Left kidney (tissue), 1 donor: ENCODE measurements at regions not wholly inside any gene's neighbourhood (a gene's known extent, or its start where the extent isn't known, plus 50 kb on each side); places are given as distances from the start of the nearest gene placed in this dataset.

ENCODE experiments used
- DNase-seq: peaks from one replicate; pipeline ENCODE4 v3.0.0-alpha.2; 2013

DNA sequence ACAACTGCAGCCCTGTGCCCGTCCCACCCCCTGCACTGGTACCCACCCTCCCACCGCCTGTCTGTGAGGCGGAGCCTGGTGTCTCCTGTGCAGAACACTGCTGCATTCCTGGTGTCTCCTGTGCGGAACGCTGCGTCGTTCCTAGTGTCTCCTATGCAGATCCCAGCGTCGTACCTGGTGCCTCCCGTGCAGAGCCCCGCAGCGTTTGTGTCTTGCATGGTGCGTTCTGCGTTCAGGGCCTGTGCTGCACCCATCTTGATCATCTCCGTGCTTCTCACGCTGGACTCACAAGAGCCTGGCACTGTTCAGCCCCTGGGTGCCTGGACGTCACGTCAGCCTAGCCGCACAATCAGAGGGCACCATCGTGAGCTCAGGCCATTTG lies 248.6 kb upstream of the SALL3 start:
- no peak for DNase-seq

DNA sequence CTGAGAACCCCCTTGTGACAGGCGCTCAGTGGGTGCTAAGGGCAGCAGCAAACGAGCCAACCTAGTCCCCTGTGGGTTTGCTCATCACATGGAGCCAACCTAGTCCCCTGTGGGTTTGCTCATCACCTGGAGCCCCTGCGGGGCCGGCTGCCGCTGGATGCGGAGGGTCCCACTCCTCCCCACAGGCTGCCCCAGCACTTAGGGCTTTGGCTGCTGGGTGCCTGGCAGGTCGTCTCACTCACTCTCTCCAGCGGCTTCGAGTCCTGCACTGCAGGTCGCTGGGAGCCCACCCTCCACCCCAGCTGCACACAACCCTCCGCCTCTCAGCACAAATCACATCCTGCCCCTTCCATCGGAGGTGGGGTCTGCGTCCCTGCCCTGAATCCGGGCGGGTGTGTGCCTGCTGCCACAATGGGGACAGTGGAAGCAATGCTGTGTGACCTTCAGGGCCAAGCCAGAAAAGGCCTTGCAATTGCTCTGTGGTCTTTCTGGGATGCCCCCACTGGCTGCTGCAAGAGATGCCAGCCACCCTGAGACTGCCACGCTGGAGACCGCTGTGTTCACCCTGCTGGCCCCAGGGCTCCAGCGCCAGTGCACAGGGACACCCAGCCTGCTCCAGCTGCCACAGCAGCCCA lies 248.1 kb upstream of the SALL3 start:
- DNase-seq: no peak

DNA sequence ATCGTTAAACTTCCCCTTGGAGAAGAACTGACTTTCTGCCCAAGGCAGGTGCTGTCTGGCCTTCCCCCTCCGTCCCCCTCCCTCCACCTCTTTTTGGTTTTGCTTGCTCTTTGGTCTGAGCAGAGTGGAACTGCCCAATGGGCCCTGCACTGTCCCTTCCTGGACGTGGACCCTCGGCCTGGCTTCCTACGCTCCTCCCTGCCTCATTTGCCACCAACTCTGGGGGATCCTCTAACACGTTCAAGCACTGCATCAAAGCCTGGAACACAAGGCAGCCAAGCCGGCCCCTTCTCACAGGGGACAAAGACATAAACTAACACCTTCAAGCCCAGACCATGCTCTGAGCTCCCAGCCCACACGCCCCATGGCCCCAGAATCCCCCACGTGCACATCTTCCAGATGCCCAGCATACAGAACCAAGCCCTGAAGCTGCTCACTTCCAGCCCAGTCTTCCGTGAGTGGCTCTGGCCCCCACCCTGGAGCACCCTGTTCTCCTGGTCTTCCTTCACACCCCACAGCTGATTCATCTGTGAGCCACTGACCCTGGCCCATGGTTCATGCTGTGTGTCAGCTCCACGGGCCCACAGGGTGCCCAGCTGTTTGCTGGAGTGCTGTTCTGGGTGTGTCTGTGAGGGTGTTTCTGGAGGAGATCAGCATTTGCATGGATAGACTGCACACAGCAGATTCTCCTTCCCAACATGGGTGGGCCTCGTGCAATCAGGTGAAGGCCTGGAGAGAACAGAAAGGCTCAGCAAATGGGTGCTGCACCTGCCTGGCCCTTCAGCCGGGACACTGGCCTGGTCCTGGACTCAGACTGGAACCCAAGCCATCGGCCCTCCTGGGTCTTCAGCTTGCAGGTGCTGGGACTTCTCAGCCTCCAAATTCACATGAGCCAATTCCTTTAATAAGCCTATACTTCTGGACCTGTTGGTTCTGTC lies 247.1 kb upstream of the SALL3 start:
- DNase-seq: no peak

DNA sequence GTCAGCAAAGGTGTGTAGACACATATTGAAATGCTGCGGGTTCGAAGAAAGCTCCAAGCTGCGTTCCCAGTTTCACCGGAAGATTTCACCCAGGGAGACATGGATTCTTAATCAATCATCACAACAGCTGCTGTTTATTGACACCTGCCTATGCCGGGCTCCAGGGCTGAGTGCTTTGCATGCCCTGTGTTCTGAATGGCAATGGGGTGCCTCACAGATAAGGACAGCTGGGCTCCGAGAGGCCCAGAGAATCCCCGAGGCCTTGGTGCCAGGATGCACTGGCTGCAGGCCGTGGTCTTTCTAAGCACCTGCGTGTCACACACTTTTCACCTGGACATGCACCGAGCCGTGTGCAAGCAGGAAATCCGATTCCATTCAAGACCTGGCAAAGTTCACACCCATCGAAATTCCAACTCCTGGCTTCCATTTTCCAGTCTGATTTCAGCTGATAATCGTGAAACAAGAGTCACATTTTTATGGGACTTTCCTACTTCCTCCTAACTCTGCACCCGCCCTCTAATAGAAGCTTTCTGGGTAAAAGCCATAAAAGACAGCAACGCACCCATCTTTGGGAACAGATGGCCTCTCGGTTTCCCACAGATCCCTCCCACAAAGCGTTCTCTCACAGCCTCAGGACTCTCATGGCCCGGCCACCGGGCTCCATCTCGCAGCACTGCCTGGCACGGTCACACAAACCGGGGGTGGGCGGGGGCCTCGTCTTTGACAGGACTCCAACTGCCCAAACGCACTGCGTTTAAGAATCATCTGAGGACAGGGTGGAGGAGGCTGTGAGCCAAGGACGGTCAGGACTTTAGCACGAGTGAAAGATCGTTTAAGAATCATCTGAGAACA lies 245.6 kb upstream of the SALL3 start:
- DNase-seq: no peak

DNA sequence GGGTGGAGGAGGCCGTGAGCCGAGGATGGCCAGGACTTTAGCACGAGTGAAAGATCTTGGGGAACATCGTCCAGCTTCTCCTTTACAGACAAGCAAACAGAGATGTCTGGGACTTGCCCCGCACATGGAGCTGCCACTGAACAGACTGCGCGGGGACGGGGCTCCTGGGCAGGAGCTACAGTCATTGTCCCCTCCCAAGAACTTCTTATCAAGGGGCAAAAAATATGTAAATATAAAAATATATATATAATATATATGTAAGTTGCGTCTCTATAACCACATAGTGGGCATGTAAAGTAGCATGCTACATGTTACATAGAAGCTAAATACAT lies 245.0 kb upstream of the SALL3 start:
- DNase-seq: no peak

DNA sequence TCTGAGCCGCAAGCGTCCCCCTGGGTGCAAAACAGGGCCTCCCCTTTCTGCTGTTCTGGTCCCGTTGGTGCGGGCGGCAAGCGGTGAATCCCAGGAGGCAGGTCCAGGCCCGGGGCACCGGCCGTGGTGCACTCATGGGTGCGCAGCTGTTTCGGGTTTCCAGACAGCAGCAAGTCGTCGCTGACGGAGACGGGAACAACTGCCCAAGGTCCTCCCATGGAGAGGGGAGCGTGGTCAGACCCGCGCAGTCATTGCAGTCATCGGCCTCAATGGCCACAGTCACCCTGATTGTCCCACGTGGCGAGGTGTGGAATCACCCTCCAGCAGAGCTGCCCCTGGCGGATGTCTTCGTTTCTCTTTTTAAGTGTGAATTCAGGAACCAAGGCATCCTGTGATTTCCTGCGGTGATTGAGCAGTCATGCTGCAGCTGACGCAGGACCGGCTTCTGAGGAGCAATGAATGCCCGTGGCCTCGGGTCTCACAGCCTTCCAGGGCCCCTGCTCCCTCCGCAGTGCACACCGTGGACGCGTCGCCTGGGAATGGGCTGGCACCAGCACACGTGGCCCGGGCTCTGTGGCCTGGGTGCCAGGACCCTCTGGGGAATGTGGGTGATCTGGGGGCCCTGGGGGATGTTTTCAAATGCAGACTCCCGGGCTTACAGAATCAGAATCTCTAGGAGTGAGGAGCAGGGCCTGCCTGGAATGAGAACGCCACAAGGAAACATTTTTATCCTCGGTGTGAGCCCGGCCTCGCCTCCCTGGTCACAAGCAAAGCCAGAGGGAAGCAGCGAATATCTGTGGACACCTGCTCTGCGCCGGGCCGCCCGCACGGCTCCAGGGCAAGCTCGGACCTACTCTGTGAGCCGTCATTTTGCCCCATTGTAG lies 244.2 kb upstream of the SALL3 start:
- no peak for DNase-seq

DNA sequence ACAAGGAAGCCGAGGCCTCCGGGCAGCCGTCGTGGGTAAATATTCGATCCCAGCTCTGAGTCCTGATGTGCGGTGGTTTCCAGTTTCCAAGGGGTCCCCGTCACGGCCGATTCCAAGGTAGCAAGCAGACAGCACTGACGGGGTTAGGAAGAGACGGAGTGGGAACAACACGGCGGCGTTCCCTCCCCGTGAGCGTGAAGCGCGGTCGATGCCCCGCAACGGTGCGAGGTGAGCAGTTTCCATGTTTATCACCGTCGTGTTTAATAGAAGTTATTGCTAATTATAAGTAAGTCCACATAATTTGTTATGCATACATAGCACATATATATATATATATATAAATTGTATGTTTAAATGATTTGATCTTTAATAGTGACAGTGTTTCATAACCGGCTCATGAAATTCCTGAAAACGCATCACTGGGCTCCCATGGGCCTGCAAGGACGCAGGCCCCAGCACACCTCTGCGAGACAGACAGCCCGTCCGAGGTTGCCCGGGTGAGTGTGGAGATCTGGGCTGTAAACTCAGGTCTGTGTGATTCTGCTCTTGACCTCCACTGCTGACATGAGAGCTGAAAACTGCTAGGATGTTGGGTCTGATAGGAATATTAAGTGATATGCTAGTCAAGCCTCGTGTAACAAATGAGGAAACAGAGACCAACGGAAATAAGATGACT lies 243.5 kb upstream of the SALL3 start:
- no peak for DNase-seq

DNA sequence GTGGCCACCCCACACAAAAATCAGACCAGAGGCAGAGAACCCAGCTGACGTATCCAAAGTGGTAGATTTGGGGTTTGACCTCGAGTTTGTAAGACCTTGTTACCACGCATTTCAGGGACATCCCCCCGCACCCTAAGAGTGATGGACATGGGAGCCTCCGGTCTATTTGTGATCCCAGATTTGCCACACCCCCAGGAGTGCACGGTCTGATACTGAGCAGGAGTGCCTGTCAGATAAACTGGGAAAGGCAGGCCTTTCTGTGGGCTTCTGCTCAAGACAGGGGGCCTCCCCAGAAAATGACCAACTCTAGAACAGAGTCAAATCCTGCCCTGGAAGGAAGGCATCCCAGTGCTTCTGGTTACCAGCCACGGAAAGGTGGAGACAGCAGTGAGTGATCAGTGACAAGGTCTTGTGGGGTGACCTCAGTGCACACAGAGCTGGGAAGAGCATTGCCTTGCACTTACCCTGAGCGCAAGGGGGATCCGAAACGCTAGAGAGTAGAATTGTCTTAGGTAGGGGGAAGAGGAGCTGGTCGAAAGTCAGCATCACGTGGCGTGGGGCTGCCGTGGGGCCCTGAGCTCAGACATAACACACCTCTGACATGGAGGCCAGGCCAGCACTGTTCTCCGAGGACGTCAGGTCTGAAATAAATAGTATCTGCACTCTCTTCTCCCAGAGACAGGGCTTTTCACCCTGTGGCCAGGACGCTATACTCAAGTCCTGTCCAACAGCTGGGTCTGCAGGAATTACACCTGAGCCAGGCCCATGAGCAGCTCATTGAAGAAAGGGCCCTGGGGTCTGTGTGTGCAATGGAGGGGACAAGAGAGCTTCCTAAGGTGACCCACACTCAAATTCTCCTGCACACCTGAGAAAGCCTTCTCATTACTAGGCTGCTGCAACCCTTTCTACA lies 242.4 kb upstream of the SALL3 start:
- no peak for DNase-seq

DNA sequence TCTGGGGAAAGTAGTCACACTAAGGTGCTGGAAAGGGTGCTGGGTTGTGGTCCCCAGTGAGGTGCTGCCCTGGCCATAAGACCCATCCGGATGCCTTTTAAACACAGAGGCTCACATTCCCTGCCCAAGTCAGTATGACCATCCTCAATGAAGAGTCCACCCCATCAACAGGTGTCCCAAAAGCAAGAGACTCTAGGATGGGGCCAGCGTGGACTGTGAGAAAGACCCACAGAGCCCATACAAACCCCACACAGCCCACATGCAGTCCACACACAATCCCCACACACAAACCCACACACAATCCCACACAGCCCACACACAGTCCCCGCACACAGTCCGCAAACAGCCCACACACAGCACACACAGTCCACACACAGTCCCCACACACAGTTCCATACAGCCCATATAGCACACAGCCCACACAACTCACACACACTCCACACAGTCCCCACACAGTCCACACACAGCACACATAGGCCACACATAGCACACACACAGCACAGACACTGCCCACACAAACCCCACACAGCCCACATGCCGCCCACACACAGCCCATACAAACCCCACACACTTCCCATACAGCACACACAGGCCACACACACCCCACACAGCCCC lies 241.4 kb upstream of the SALL3 start:
- no peak for DNase-seq

DNA sequence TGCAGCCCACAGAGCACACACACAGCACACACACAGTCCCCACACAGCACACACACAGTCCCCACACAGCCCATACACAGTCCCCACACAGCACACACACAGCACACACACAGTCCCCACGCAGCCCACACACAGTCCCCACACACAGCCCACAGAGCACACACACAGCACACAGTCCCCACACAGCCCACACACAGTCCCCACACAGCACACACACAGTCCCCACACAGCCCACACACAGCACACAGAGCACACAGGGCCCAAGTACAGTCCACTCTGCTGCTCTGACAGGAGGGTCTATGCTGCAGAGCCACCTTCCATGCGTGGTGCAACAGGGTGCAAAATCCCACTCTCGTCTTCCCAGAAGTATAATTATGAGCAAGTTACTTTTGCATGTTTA lies 240.5 kb upstream of the SALL3 start:
- DNase-seq: no peak

DNA sequence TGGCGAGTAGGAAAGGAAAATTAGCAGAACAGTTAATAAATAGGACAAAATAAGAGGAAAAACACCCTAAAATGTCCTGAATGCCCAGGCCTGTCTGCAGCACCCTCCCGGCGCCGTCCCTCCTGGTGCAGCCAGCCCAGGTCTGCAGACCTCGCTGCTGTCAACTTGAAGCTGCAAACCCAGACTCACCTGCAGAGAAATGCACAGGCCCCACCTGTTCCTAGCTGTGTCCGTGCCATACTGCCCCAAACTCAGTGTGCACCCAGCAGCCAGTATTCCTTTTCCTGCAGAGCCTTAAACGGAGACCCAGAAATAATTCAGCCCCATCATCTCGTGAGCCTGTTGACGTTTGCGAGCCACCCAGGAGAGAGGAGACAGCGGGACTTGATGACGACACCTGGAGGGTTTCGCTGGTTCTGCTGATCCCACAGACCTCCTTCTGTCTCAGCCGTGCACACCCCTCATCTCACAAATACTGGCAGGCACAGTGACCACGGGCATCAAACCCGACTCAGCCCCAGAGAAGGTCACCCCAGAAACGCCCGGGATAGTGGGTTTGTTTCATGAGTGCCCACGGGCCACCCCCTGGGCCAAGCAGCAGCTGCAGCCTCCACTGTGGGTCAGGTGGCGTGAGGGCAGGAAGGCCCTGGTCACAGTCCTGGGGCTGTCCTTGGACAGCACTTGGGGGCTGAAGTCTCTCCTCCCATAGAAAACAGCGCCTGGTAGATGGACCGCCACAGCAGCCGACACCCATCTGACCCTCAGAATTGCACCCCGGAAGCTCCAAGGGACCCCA lies 239.5 kb upstream of the SALL3 start:
- no peak for DNase-seq

DNA sequence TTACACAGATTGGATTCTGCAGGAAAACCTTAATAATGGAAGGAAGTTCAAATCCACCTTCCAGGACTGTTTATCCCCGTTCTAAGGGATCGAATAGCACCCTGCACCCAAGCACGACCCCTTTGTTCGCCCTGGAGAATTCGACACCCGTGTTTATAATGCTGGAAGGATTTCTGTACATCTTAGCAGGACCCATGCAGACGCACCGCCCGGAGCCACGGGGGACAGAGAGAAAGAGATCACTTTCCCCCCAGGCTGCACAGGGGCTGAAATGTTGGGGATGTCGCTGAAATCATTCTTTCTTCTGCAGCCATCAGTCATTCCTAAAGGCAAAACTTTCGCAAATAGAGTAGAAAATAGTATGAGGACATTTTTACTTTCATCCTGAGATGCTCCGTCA lies 238.7 kb upstream of the SALL3 start:
- DNase-seq: no peak

DNA sequence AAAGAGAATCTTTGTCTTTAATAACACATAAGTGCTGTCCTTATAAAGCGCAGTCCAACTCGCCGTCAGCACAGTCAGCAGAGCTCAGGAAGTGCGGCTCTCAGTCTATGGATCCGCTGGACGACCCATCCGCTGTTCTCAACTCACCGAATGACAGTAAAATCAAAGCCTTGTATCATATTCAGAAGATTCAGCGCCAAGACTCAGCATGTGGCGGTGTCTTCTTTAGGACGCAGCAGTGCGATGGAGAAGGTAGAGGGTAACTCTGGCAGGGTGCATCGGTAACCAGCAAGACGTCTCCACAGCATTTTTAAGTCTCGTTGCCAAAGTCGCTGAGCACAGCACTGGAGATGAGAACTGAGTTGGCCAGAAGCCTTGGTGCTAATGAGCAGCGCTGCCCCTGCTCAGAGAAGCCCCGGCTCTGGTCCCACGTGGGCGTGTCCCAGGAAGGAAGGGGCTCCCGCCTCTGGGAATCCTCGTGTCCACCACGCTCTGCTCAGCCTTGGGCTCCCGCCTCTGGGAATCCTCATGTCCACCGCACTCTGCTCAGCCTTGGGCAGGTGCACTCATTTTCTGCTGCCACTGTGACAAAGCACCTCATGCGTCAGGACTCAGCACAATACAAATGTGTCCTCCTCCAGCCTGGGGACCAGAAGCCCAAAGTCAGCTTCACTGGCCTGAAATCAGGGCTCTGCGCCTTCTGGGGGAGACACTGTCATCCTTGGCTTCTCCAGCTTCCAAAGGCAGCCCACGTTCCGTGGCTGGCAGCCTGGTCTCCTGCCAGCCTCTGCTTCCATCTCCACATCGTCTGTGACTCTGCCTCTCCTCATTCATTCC lies 238.0 kb upstream of the SALL3 start:
- DNase-seq: no peak

DNA sequence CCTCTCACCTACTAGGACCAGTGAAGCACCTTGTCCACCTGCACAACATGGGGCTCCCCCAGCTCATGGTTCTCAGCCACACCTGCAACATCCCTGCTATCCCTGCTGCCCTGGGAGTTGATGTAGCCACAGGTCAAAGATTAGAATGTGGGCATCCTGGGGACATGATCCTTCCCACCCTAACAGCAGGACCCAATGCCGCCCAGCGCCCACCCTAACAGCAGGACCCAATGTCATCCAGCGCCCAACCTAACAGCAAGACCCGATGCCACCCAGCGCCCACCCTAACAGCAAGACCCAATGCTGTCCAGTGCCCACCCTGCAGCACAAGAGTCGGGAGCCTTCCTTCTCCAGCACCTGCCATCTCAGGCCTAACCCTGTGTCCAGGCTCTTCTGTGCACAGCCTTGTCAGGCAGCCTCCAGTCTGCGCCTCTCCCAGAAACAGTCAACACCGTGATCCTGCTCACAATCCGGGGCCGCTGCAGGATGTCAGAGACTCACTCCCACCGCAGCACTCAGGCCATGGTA lies 237.3 kb upstream of the SALL3 start:
- no peak for DNase-seq

DNA sequence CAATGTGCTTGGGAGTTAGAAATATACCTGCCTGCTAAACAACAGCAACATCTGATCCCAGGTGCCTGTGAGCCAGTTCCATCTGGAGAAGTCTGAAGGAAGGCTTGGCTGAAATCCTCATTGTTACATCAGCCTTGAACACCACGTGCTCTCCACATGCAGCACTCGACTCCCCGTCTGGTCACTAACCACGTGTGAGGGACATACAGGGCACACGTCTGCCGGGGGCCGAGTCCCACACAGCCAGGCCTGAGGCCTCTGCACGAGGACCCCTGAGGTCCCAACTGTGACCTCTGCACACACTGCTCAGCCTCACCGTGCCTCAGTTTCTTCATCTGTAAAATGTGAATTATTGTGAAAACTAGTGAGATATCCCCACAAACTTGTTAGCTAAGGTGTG lies 236.5 kb upstream of the SALL3 start:
- no peak for DNase-seq

DNA sequence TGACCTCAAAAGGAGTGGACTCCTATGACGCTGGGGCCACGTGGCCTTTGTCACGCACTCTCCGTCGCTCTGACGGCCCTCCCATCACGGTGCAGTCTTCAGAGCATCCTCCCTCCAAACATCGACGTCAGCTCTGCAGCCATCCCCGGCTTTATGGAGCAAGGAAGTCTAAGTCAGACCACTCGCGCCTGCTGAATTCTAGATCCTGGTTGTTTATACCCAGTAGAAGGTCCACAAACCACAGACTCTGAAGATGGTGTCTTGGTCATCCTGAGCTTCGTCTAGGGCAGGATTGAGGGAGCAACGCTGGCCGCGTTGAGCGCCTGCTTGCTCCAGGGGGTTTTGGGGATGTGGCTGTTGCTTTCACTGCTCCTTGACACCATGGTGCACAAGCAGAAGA lies 228.0 kb upstream of the SALL3 start:
- no peak for DNase-seq

DNA sequence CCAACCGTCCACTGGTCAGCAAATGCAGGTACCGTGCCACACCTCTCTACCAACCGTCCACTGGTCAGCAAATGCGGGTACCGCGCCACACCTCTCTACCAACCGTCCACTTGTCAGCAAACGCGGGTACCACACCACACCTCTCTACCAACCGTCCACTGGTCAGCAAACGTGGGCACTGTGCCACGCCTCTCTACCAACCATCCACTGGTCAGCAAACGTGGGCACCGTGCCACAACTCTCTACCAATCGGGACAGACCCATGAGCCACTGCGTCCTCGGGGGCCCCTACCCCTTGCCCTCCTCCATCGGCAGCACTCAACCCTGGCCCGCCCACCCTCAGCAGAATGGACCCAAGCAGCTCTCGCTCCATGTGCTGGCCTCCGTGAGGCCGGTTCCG lies 226.4 kb upstream of the SALL3 start:
- no peak for DNase-seq
